ENCODE measurements at regions not wholly inside any gene's neighbourhood (a gene's known extent, or its start where the extent isn't known, plus 50 kb on each side); places are given as distances from the start of the nearest gene placed in this dataset.

DNA sequence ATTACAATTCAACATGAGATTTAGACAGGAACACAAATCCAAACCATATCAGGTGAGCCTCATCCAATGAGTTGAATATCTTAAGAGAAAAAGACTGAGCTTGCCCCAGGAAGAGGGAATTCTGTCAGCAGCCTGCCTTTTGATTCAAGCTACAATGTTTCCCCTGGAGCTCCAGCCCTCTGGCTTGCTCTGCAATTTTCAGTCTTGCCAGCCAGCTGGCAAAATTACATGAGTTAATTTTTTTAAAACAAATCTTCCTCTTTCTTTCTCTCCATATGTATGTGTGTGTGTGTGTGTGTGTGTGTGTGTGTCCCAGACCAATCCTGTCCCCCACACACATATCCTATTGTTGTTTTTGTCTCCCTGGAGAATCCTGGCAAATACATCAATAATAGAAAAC lies 313.2 kb downstream of the CDH10 start:
- Histone ChIP-seq H3K9me2 (replicated peaks; ENCODE audit: low read depth, low read length) (no peaks in the 10 kb centered on the region), H2AFZ (ENCODE audit: low read length) (no peak overlapping the region), H3F3A (ENCODE audit: low read depth) (no peaks in the 10 kb centered on the region), H3K36me3 (ENCODE audit: insufficient read depth, low read length) (no peaks in the 10 kb centered on the region), H4K20me1 (ENCODE audit: insufficient read depth, low read length, poor library complexity, severe bottlenecking) (no peaks in the 10 kb centered on the region), H3K27me3 (ENCODE audit: insufficient read depth, low read length, poor library complexity, severe bottlenecking) (no peaks in the 10 kb centered on the region), H3K4me2 (ENCODE audit: low read depth, low read length, poor library complexity, severe bottlenecking) (no peak overlapping the region), H3K9ac (ENCODE audit: low read depth, low read length, poor library complexity, severe bottlenecking) (no peak overlapping the region), H3K4me3 (ENCODE audit: low read length, poor library complexity, severe bottlenecking) (no peak overlapping the region), H3K79me2 (ENCODE audit: insufficient read depth, low read length) (no peaks in the 10 kb centered on the region), H3K9me3 (ENCODE audit: insufficient read depth, low read depth, low read length) (no peaks in the 10 kb centered on the region), H3K4me1 (ENCODE audit: insufficient read depth, low read length, poor library complexity, severe bottlenecking) (no peaks in the 10 kb centered on the region)
- TF ChIP-seq, protein P1, sequence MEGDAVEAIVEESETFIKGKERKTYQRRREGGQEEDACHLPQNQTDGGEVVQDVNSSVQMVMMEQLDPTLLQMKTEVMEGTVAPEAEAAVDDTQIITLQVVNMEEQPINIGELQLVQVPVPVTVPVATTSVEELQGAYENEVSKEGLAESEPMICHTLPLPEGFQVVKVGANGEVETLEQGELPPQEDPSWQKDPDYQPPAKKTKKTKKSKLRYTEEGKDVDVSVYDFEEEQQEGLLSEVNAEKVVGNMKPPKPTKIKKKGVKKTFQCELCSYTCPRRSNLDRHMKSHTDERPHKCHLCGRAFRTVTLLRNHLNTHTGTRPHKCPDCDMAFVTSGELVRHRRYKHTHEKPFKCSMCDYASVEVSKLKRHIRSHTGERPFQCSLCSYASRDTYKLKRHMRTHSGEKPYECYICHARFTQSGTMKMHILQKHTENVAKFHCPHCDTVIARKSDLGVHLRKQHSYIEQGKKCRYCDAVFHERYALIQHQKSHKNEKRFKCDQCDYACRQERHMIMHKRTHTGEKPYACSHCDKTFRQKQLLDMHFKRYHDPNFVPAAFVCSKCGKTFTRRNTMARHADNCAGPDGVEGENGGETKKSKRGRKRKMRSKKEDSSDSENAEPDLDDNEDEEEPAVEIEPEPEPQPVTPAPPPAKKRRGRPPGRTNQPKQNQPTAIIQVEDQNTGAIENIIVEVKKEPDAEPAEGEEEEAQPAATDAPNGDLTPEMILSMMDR (conservative IDR thresholded peaks at IDR 0.05; ENCODE audit: low read length): no peak
- TF ChIP-seq EZH2phosphoT487 (IDR thresholded peaks at IDR 0.05; ENCODE audit: borderline replicate concordance): no peak

DNA sequence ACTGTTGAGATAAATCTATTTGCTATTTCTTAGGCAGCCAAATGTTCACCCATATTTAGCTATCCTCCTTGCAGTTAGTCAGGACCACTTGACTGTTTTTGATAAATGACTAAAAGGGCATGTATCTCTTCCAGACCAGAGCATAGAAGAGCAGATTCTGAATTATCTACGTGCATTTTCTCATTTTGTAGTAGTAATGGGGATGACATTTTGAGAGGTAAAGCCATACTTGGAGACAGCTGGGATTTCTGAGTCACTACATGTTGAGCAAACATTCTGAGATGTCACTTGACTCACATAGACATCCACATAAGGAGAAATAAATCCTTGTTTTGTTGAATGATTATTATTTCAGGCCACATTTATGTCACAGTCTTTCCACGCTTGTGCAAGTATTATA lies 297.6 kb downstream of the CDH10 start:
- H3K27me3 ChIP-seq (ENCODE audit: insufficient read depth, low read length, poor library complexity, severe bottlenecking): no peaks in the 10 kb centered on the region

DNA sequence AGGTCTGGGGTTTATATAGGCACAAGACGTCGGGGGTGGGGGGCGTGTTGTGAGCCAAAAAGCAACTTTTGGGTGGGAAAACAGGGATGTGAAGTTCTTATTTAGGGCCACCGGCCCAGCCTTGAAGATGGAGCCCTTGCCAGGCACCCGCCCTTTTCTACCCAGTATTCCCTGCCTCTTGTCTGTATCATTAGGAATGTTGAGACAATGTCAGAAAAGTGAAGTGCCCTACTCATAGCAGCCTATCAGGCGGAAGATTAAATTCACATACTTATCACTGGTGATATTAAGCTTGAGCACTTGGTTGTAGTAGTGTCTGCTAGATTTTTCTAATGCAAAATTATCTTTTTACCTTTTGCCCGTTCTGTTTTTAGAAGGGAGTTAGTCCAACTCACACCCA lies 293.5 kb downstream of the CDH10 start:
- no peaks in the 10 kb centered on the region for H3K36me3 ChIP-seq (ENCODE audit: insufficient read depth, low read length)
- no peak overlapping the region for H3K4me3 ChIP-seq (ENCODE audit: low read length, poor library complexity, severe bottlenecking)
- H3K9ac ChIP-seq (ENCODE audit: low read depth, low read length, poor library complexity, severe bottlenecking): no peak overlapping the region
- H2AFZ ChIP-seq (ENCODE audit: low read length): no peak overlapping the region
- no peaks in the 10 kb centered on the region for H3K9me3 ChIP-seq (ENCODE audit: insufficient read depth, low read depth, low read length)
- no peaks in the 10 kb centered on the region for H3K79me2 ChIP-seq (ENCODE audit: insufficient read depth, low read length)
- H3K27me3 ChIP-seq (ENCODE audit: insufficient read depth, low read length, poor library complexity, severe bottlenecking): no peaks in the 10 kb centered on the region
- H3K4me2 ChIP-seq (ENCODE audit: low read depth, low read length, poor library complexity, severe bottlenecking): no peak overlapping the region
- no peak for TF ChIP-seq EZH2phosphoT487 (IDR thresholded peaks at IDR 0.05; ENCODE audit: borderline replicate concordance)
- TF ChIP-seq, protein P1 (conservative IDR thresholded peaks at IDR 0.05; ENCODE audit: low read length): no peak
- no peaks in the 10 kb centered on the region for H3K4me1 ChIP-seq (ENCODE audit: insufficient read depth, low read length, poor library complexity, severe bottlenecking)
- no peaks in the 10 kb centered on the region for H3K9me2 ChIP-seq (replicated peaks; ENCODE audit: low read depth, low read length)
- no peaks in the 10 kb centered on the region for H4K20me1 ChIP-seq (ENCODE audit: insufficient read depth, low read length, poor library complexity, severe bottlenecking)
- H3F3A ChIP-seq (ENCODE audit: low read depth): no peaks in the 10 kb centered on the region

More for the DNA sequence above, 297.6 kb downstream of the CDH10 start:
- H3K4me3 ChIP-seq (ENCODE audit: low read length, poor library complexity, severe bottlenecking): no peak overlapping the region
- H3K9me2 ChIP-seq (replicated peaks; ENCODE audit: low read depth, low read length): no peaks in the 10 kb centered on the region
- no peak overlapping the region for H2AFZ ChIP-seq (ENCODE audit: low read length)
- no peak overlapping the region for H3K9ac ChIP-seq (ENCODE audit: low read depth, low read length, poor library complexity, severe bottlenecking)
- no peak for TF ChIP-seq EZH2phosphoT487 (IDR thresholded peaks at IDR 0.05; ENCODE audit: borderline replicate concordance)
- TF ChIP-seq, protein P1 (conservative IDR thresholded peaks at IDR 0.05; ENCODE audit: low read length): no peak
- no peaks in the 10 kb centered on the region for H3K9me3 ChIP-seq (ENCODE audit: insufficient read depth, low read depth, low read length)
- H3F3A ChIP-seq (ENCODE audit: low read depth): no peaks in the 10 kb centered on the region
- H3K4me1 ChIP-seq (ENCODE audit: insufficient read depth, low read length, poor library complexity, severe bottlenecking): no peaks in the 10 kb centered on the region
- H3K36me3 ChIP-seq (ENCODE audit: insufficient read depth, low read length): no peaks in the 10 kb centered on the region
- no peak overlapping the region for H3K4me2 ChIP-seq (ENCODE audit: low read depth, low read length, poor library complexity, severe bottlenecking)
- H4K20me1 ChIP-seq (ENCODE audit: insufficient read depth, low read length, poor library complexity, severe bottlenecking): no peaks in the 10 kb centered on the region
- H3K79me2 ChIP-seq (ENCODE audit: insufficient read depth, low read length): no peaks in the 10 kb centered on the region

Data from Loucy (cell line).